AG08395 (cell line): ENCODE measurements at regions not wholly inside any gene's neighbourhood (a gene's known extent, or its start where the extent isn't known, plus 50 kb on each side); places are given as distances from the start of the nearest gene placed in this dataset.
"Not testable (repeated sequence)": the region's sequence is repeated elsewhere in the genome, so short reads cannot be mapped to it uniquely, and the experiment has no call there.

Experiments used
- DNase-seq: peaks from one replicate; pipeline ENCODE4 v3.0.0; 2012; ENCODE audit warnings: mixed read lengths, low spot score

DNA sequence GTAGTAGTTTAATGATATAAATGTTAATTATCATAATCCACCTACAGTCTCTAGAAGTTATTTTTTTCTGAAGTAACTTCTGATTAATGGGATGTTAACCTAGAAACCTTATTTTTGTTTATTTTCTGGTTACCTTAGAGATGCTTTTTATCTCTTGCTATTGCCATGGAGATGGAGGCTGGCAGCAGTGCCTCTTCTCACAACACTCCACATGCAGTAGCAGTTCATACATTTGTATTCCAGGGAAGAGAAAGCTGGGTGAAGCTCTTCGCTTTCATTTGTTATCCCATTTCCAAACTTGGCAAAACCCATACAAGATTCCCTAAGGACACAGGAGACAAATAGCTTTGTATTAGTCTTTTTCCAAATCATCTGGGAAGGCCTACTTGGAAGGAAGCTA, 1794.1 kb upstream of the LRRTM1 start:
- no peak for DNase-seq

DNA sequence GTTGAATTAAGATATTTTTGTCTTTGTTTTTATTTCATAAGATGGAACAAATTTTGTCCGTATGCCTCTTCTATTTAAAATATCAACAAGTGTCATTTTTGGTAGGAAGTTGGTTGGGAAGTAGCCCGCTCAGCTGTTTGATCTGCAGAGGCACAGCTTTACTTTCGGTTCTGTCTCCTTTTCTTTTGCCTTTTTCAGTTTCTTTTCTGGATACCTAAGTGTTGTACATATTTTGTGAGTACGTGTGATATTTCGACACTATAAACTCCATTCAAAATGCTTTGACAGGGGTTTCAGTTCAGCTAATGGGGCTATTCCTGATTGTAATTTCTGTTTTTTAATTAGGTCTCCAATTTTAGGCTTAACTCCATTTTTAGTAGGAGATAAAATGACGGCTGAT, 1785.0 kb upstream of the LRRTM1 start:
- DNase-seq = no peak

DNA sequence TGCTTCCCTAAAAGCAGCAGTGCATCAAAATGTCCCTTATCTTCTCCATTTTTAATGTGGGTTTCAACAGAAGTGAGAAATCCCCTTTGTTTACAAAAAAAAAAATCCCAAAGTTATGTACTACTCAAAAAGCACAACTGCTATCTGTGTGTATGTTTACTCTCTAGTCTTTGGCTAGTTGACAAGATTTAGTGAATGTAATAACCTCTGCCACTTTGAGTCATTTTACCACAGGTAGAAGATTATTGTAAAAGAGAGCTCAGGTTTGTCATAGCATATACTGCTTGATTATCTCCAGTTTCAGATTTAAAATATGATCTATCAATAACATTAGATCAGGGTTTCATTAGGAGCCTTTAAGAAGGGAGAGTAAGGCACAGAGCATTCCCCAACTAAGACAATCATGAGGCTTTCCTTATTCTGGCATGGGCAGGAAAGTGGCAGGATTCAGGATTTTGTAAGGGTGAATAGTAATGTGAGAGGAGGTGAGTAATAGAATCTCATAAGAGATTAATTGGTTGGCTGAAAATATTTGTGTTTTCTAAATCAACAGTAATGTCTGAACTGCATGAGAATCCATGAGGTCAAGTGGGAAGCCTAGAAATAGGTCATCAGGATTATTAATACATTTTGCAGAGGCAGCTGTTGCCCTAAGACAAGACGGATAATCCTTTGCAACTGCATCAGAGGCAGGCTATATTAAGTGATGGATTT, 1780.3 kb upstream of the LRRTM1 start:
- no peak for DNase-seq

DNA sequence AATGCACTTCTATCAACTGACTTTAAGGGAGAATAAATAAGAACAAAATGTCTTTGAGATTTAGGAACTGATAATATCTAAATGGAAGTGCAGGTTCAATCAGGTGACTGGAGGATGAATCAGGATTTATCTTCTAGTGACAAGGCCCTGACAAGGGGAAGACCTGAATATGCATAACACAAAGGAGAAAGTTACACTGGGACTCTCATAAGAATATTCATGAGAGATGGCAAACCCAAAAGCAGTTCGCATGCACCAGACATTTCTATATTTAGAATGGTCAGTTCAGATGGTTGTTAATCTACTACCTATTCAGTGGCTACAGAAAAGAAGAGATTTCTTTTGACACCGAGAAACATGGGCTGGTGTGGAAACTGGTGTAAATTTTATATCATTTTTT, 1771.3 kb upstream of the LRRTM1 start:
- no peak for DNase-seq

DNA sequence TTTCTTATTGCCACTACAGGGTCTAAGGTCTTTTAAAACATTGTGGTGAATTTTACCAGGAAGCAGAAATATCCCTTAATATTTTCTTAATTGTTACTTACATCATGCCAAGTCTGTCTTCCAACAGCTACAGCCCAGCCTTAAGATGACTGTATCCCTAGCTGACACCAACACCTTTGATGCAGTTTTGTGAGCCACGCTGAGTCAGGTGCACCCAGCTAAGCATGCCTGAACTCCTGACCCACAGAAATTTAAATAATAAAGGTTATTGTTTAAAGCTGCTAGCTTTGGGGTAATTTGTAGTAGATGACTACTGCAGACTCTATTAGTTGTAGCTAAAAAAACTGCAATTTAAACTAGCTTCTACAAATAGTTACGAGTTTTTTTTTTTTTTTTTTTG, 1757.9 kb upstream of the LRRTM1 start:
- no peak for DNase-seq

DNA sequence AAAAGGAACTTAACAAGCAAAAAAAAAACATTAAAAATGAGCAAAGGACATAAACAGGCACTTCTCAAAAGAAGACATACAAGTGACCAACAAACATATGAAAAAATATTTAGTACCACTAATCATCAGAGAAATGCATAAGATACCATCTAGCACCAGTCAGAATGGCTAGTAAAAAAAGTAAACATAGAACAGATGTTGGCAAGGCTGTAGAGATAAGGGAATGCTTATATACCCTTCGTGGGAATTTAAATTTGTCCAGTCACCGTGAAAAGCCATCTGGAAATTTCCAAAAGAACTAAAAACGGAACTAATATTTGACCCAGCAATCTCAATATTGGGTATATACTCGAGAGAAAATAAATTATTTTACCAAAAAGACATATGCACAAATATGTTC, 1751.3 kb upstream of the LRRTM1 start:
- no peak for DNase-seq

DNA sequence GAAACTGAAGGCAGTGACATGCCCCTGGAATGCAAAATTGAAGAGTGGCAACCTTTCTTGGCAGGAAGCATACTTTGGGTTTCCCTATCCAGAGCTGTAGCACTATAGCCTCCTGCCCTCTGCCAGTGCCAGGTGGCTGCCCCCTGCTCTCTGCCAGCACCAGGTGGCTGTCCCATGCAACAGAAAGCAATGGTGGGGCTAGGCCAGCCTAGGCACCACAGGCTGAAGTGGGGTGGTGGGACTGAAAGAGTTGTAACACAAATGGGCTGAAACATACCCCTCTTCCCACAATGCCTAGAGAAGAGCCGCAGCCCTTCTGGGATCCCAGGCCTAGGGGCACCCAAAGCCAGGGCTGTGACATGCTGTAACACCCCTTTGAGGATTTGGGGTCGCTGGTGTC, 1739.3 kb upstream of the LRRTM1 start:
- no peak for DNase-seq

DNA sequence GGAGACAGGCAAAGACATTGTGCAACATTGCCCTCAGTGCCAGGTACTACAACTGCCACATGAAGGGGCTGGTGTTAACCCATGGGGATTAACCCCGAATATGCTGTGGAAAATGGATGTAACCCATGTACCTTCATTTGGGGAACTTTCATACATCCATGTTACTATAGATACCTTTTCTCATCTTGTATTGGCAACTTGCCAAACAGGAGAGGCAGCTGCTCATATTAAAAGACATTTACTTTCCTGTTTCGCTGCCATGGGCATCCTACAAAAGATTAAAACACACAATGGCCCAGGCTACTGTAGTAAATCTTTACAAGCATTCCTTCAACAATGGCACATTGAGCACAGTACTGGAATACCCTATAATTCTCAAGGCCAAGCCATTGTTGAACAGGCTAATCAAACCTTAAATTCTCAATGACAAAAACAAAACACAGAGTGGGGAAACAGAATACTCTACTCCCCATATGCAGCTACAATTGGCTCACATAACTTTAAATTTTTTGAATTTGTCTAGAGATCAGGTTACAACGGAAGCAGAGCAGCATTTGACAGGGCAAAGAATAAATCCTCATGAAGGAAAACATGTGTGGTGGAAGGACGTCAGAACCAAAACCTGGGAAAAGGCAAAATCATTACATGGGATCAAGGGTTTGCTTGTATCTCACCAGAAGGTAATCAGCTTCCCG, 1723.5 kb upstream of the LRRTM1 start:
- no peak for DNase-seq

DNA sequence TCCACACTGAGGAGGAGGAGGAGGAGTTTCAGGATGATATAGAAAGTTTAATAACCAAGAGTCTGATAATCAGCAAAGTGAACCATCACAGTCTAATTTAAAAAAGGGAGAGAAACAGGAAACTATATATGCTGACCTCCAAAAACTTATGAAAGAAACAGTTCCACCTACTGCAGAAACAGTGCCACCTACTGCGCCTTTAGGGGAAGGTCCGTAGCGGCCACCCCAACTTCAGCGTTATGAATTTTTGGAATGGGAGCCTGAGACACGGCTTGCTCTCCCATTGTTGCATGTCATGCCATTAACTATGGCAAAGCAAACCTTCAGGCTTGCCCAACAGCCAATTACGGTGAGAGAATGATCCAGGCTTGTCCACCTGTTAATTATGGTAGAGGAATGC, 1719.2 kb upstream of the LRRTM1 start:
- DNase-seq = no peak

DNA sequence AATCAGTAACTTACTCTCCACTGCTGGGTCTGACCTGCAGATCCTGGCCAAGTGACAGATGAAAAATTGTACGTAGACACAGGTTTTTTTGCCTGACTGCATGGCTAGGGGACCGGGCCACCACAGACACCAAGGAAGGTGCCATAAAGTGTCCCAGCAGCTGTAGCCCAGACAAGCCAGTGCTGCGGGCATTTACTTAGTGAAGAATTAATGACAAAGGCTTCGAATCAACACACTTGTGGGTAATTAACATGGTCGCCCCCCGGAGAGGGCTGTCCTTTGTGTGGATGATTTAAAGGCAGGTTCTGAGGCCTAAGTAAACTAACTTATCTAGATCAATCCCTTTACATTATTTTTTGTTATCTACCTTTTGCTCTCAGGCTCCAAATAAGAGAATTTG, 1709.1 kb upstream of the LRRTM1 start:
- DNase-seq = no peak

DNA sequence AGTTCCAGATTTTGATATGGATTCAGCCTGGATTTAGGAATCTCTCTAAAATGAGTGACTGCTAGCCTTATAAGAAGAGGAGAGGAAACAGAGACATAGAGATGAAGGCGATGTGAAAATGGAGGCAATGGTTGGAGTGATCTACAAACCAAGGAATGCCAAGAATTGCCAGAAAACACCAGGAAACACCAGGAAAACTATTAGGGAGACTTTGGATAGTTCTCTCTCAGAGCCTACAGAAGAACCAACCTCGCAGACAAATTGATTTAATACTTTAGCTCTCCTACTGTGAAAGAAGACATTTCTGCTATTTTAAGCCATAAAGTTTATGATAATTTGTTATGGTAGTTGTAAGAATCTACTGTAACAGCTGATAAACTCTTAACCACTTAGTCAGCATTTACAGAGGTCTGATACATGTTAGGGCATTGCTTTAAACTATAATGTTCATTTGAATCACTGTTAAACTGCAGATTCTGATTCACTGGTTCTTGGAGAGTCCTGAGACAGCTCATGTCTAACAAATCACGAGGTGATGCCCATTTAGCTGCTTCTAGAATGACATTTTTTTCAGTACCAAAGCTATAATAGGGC, 1702.6 kb upstream of the LRRTM1 start:
- no peak for DNase-seq

DNA sequence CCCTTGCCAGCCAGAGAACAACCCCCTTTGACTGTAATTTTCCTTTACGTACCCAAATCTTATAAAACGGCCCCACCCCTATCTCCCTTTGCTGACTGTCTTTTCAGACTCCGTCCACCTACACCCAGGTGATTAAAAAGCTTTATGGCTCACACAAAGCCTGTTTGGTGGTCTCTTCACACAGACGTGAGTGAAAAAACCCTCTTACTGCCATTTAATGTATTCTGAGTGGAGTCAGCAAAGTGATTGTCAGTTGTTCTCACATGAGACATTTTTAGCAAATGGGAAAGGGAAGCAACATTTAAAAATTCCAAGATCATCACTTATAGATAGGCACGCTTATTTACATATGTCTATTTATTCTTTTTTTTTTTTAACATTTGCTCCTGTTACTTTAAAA, 1701.3 kb upstream of the LRRTM1 start:
- DNase-seq = not testable (repeated sequence)

DNA sequence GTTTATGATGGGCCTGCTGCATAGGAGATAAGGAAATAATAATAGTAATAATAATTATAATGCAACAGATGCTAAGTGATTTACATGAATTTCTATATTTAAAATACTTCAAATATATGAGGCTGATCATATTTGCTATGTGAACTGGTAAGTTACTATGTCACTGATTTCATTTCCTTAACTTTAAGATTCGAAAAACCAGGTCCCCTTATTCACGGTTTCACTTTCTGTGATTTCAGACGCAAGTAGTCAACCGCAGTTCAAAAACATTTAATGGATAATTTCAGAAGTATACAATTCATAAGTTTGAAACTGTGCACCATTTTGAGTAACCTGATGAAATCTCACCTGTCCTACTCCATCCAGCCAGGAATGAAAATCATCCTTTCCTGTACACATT, 1697.1 kb upstream of the LRRTM1 start:
- DNase-seq = no peak

DNA sequence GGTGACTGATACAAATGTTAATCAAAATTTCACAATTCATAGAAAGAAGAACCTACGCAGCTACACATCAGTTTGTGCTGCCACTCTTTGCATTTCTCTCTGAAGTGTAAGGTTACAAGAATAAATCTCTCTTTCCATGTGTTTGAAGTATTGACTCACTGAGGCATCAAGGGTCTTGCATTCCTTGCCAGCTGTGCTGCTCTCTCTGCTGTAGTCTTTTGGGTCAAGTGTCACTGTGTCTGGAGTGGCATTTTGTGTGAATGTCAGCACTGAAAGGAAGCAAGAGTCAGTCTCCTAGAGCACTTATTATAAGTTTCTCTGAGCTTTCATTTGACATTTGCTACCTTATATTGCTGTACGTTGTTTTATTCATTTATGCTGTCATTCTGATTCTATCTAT, 1696.1 kb upstream of the LRRTM1 start:
- DNase-seq = no peak

DNA sequence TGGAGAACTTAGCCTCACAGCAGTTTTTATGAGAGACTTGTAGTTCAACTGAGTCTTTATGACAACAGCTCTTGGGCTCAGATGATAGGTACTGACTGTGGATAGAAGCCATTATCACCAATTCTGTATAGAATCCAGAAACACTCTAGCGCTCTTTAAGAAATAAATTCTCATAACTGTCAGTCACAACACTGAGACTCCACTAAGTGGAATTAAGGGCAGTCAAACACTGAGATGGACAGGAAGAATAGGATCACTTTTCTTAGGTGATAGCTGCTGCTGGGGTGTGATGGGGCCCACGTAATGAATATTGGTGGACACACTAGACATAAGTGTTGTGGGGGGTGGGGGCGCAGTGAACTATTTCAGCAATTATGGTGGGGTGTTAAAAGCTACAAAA, 1691.8 kb upstream of the LRRTM1 start:
- DNase-seq = no peak

DNA sequence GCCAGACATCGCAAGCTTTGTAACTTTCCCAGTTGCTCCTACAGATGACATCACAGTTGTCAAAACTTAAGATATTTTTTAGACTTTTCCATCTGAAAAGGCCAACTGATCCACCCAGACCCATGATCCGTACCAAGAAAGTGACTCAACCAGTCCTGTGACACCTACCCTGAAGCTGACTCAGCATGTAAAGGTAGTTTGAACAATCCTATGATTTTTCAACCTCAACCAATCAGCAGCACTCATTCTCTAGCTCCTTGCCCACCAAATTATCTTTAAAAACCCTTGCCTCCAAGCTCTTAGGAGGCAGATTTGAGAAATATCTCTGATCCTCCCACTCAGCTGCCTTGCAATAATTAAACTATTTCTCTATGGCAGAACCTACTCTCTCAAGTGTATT, 1686.7 kb upstream of the LRRTM1 start:
- DNase-seq = no peak

DNA sequence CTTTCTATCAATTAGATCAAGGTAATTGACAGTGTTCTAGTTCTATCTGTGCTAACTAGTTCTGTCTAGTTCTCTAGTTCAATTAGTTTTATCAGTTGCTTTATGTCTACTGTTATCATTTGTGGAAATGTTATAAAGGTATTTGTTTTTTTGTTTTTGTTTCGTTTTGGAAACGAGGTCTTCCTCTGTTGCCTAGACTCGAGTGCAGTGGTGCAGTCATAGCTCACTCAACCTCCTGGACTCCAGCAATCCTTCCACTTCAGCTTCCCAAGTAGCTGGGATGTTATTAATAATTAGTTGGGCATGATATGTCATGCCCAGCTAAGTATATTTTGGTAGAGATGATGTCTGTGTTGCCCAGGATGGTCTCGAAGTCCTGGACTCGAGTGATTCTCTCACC, 1682.8 kb upstream of the LRRTM1 start:
- DNase-seq = no peak

DNA sequence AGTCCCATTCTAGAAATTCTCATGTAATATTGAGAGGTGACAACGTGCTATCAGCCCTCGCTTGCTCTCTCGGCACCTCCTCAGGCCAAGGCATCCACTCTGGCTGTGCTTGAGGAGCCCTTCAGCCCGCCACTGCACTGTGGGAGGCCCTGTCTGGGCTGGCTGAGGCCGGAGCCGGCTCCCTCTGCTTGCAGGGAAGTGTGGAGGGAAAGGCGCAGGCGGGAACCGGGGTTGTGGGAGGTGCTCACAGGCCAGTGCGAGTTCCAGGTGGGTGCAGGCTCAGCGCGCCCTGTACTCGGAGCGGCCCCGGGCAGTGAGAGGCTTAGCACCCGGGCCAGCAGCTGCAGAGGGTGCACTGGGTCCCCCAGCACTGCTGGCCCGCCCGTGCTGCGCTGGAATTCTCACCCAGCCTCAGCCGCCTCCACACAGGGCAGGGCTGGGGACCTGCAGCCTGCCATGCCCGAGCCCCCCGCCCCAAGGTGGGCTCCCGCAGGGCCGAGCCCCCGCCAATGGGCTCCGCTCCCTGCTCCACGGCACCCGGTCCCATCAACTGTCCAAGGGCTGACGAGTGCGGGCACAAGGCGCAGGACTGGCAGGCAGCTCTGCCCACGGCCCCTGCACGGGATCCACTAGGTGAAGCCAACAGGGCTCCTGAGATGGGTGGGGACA, 1680.6 kb upstream of the LRRTM1 start:
- DNase-seq = no peak

DNA sequence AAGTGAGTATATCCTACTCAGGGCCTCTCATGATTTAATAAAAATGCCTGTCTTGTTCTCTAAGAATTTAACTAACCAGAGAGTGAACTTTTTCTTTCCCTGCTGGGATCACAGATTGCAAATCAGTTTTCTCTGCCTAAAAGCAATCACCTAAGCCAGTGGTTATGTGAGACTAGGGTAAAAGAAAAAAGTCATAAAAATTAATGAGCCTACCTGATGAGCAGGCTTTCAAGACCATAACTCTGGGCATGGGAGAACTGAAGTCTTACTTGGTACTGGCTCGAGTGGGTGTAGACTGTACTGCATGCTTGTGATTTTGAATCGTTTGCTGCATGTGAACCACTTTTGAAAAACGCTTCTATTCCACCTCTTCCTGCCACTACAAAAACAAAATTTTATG, 1677.0 kb upstream of the LRRTM1 start:
- DNase-seq = no peak

DNA sequence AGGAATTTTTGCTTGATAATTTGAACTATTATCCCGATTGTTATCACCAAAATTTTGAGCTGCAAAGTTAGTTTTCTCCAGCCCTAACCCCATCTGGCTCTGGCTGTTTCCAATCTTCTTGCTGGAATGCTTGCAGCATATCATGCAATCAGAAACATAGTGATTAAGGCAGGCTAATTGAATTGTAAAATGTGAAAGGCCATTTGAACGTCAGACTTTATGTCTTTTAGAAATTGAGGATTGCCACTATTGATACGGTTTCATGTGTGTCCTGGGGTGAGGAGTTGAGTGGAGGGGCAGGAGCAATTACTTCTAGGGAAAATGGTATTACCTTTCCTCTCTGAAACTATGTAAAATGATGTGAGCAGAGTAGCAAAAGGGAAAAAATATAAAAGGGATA, 1674.5 kb upstream of the LRRTM1 start:
- no peak for DNase-seq

DNA sequence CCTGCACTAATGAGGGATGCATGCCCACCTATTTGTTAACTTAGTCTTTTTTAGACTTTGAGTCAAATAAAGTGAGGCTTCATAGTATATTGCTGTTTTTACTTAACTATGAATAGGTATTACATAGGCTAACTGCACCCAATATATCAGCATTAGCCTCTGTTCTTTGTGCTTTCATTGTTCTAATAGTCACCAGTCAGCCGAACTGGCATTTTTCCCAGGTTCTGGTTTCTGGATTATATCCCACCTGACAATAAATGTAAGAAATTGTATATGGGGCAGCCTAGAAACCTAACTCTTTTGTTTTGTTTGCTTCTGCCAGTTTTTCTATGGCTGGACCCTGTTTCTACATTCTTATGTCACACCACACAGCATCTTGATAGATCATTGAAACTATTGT, 1672.4 kb upstream of the LRRTM1 start:
- DNase-seq = no peak

DNA sequence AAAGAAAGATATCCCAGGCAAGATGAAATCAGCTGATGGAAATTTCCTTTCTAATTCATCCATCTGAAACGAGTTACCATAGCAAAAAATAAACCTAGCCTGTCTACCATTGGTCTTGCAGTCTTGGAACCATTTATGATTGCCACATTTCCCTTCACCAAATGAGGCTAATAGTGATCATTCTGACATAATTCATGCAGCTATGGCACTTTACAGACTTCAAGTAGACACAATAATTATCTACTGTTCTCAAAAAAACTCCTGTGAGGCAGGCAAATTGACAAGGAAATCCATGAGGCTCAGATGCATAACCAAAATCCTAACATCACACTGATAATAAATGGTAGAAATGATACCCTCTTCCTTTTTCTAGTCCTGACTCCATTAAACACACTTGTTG, 1669.7 kb upstream of the LRRTM1 start:
- DNase-seq = no peak

DNA sequence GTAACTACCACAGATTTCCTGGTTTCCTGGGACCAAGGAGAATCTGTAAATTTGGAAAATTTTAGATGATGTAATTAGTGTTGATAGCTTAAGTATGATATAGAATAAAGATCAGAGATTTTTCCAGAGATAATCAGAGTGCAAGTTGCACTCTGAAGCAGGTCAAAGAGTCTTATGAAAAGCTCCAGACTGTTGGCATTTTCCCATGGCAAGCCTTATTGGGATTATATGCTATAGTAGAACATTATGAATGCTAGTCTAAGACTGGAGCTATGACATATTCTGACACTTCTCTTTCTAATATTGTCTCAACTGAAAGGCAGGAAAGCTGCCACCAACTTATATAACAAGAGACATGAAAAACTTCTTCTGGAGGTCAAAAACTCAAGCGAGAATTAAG, 1638.3 kb upstream of the LRRTM1 start:
- DNase-seq = no peak
